ENCODE measurements at regions not wholly inside any gene's neighbourhood (a gene's known extent, or its start where the extent isn't known, plus 50 kb on each side); places are given as distances from the start of the nearest gene placed in this dataset.
"Not testable (repeated sequence)": the region's sequence is repeated elsewhere in the genome, so short reads cannot be mapped to it uniquely, and the experiment has no call there.

GRCh38 chr15:69555080-69555479 is 102.5 kb downstream of the RPLP1 start:
- H3K36me3 Mint-ChIP-seq (ENCODE audit: low read depth): no peaks in the 10 kb centered on the region
- no peak overlapping the region for H3K4me3 Mint-ChIP-seq

GRCh38 chr15:69556344-69556743 is 103.7 kb downstream of the RPLP1 start:
- H3K4me3 Mint-ChIP-seq: no peak overlapping the region
- H3K4me1 Mint-ChIP-seq (ENCODE audit: low read depth): no peaks in the 10 kb centered on the region
- peaks cover 8% of the 10 kb centered on the region for H3K9me3 Mint-ChIP-seq
- H3K36me3 Mint-ChIP-seq (ENCODE audit: low read depth): no peaks in the 10 kb centered on the region
- no peaks in the 10 kb centered on the region for H3K27me3 Mint-ChIP-seq
- no peak for DNase-seq
- H3K27ac Mint-ChIP-seq: no peak overlapping the region

More at GRCh38 chr15:69555080-69555479, 102.5 kb downstream of the RPLP1 start:
- no peaks in the 10 kb centered on the region for H3K4me1 Mint-ChIP-seq (ENCODE audit: low read depth)
- peaks cover 15% of the 10 kb centered on the region for H3K9me3 Mint-ChIP-seq
- DNase-seq: no peak
- H3K27me3 Mint-ChIP-seq: peaks cover 2% of the 10 kb centered on the region
- H3K27ac Mint-ChIP-seq: no peak overlapping the region

GRCh38 chr15:69557020-69557706 is 104.5 kb downstream of the RPLP1 start:
- Mint-ChIP-seq H3K4me3 (no peak overlapping the region), H3K9me3 (no peaks in the 10 kb centered on the region), H3K36me3 (ENCODE audit: low read depth) (no peaks in the 10 kb centered on the region), H3K27me3 (no peaks in the 10 kb centered on the region), H3K27ac (no peak overlapping the region), H3K4me1 (ENCODE audit: low read depth) (no peaks in the 10 kb centered on the region)
- no peak for DNase-seq

- Mint-ChIP-seq H3K27ac (no peak overlapping the region), H3K27me3 (peaks cover under 1% of the 10 kb centered on the region), H3K9me3 (no peaks in the 10 kb centered on the region), H3K36me3 (ENCODE audit: low read depth) (no peaks in the 10 kb centered on the region), H3K4me3 (no peak overlapping the region), H3K4me1 (ENCODE audit: low read depth) (no peaks in the 10 kb centered on the region)
- no peak for DNase-seq
Observed at GRCh38 chr15:69557707-69558409, 105.2 kb downstream of the RPLP1 start.

GRCh38 chr15:69559440-69560190 is 107.0 kb downstream of the RPLP1 start:
- Mint-ChIP-seq H3K9me3 (no peaks in the 10 kb centered on the region), H3K4me1 (ENCODE audit: low read depth) (no peaks in the 10 kb centered on the region), H3K4me3 (no peak overlapping the region), H3K36me3 (ENCODE audit: low read depth) (no peaks in the 10 kb centered on the region), H3K27me3 (peaks cover 6% of the 10 kb centered on the region), H3K27ac (no peak overlapping the region)
- DNase-seq: no peak

- H3K4me3 Mint-ChIP-seq: no peak overlapping the region
- DNase-seq: no peak
- H3K36me3 Mint-ChIP-seq (ENCODE audit: low read depth): no peaks in the 10 kb centered on the region
- H3K27me3 Mint-ChIP-seq: peaks cover 6% of the 10 kb centered on the region
- H3K27ac Mint-ChIP-seq: no peak overlapping the region
- H3K4me1 Mint-ChIP-seq (ENCODE audit: low read depth): no peaks in the 10 kb centered on the region
- H3K9me3 Mint-ChIP-seq: no peaks in the 10 kb centered on the region
Observed at GRCh38 chr15:69561071-69561784, 108.6 kb downstream of the RPLP1 start.

GRCh38 chr15:69562116-69562515 is 109.5 kb downstream of the RPLP1 start:
- DNase-seq: no peak
- Mint-ChIP-seq H3K9me3 (no peaks in the 10 kb centered on the region), H3K4me1 (ENCODE audit: low read depth) (no peaks in the 10 kb centered on the region), H3K36me3 (ENCODE audit: low read depth) (no peaks in the 10 kb centered on the region), H3K4me3 (no peak overlapping the region), H3K27ac (no peak overlapping the region), H3K27me3 (peaks cover 6% of the 10 kb centered on the region)

GRCh38 chr15:69562564-69562963 is 109.9 kb downstream of the RPLP1 start:
- Mint-ChIP-seq H3K27ac (no peak overlapping the region), H3K9me3 (no peaks in the 10 kb centered on the region), H3K27me3 (peaks cover 6% of the 10 kb centered on the region), H3K4me3 (no peak overlapping the region), H3K4me1 (ENCODE audit: low read depth) (no peaks in the 10 kb centered on the region), H3K36me3 (ENCODE audit: low read depth) (no peaks in the 10 kb centered on the region)
- no peak for DNase-seq

GRCh38 chr15:69565066-69565655 is 112.5 kb downstream of the RPLP1 start:
- peaks cover 6% of the 10 kb centered on the region for H3K27me3 Mint-ChIP-seq
- DNase-seq: no peak
- no peaks in the 10 kb centered on the region for H3K4me1 Mint-ChIP-seq (ENCODE audit: low read depth)
- no peak overlapping the region for H3K27ac Mint-ChIP-seq
- H3K4me3 Mint-ChIP-seq: no peak overlapping the region
- no peaks in the 10 kb centered on the region for H3K9me3 Mint-ChIP-seq
- no peaks in the 10 kb centered on the region for H3K36me3 Mint-ChIP-seq (ENCODE audit: low read depth)

- H3K36me3 Mint-ChIP-seq (ENCODE audit: low read depth); H3K27ac Mint-ChIP-seq; H3K4me1 Mint-ChIP-seq (ENCODE audit: low read depth); H3K4me3 Mint-ChIP-seq; DNase-seq; H3K9me3 Mint-ChIP-seq: not testable (repeated sequence)
- peaks cover 11% of the 10 kb centered on the region for H3K27me3 Mint-ChIP-seq
Observed at GRCh38 chr15:69567238-69567760, 114.7 kb downstream of the RPLP1 start.

GRCh38 chr15:69568173-69569009 is 115.8 kb downstream of the RPLP1 start:
- no peaks in the 10 kb centered on the region for H3K9me3 Mint-ChIP-seq
- H3K27me3 Mint-ChIP-seq: peaks cover 5% of the 10 kb centered on the region
- H3K4me3 Mint-ChIP-seq: no peak overlapping the region
- H3K36me3 Mint-ChIP-seq (ENCODE audit: low read depth): no peaks in the 10 kb centered on the region
- H3K4me1 Mint-ChIP-seq (ENCODE audit: low read depth): peaks cover 2% of the 10 kb centered on the region
- no peak for DNase-seq
- no peak overlapping the region for H3K27ac Mint-ChIP-seq

- no peak for DNase-seq
- Mint-ChIP-seq H3K27me3 (peaks cover 5% of the 10 kb centered on the region), H3K4me1 (ENCODE audit: low read depth) (peaks cover 22% of the 10 kb centered on the region), H3K27ac (no peak overlapping the region), H3K36me3 (ENCODE audit: low read depth) (no peaks in the 10 kb centered on the region), H3K9me3 (no peaks in the 10 kb centered on the region), H3K4me3 (no peak overlapping the region)
Observed at GRCh38 chr15:69570454-69570853, 117.8 kb downstream of the RPLP1 start.

GRCh38 chr15:69570997-69571396 is 118.4 kb downstream of the RPLP1 start:
- Mint-ChIP-seq H3K27ac (no peak overlapping the region), H3K9me3 (no peaks in the 10 kb centered on the region), H3K27me3 (peaks cover 5% of the 10 kb centered on the region), H3K4me3 (no peak overlapping the region), H3K4me1 (ENCODE audit: low read depth) (peaks cover 28% of the 10 kb centered on the region), H3K36me3 (ENCODE audit: low read depth) (no peaks in the 10 kb centered on the region)
- no peak for DNase-seq
